DLD1 (cell line): ENCODE measurements at regions not wholly inside any gene's neighbourhood (a gene's known extent, or its start where the extent isn't known, plus 50 kb on each side); places are given as distances from the start of the nearest gene placed in this dataset.

Experiments
- in situ Hi-C: cut with HindIII; loops from 2 replicates; pipeline ENCODE4 v1.10.0; 2017; ENCODE audit warnings: low sequenced_read_pairs

- in situ Hi-C loops = no loop called here
Observed at GRCh38 chr17:45705123-45706009, 78.8 kb upstream of the CRHR1 start.

- in situ Hi-C loops = no loop called here
Observed at GRCh38 chr17:45706033-45706432, 78.1 kb upstream of the CRHR1 start.

DNA sequence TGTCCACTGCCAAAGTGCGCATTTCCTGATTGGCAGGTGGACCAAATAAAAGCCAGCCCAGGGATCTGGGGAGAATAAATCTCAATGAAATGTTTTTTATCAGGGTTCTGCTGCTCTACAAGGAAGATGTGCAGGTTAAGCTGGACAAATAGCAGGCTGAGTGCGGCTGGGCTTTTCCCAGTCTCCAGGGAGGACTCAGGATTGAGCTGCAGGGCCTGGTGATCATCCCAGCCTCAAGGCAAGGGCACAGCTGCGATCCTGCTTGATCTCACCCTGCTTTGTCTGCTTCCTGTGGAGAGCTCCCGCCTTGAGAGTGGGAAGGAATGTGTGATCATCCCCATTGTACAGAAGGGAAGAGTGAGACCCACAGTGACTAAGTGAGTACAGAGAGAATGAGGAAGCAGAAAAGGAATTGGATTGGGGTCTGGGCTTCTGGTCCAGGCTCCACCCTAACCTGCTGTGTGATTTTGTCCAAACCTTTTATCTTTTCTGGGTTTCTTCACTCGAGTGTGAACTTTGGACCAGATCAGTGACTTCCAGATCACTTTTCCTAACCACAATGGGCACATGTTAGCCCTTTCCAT lies 75.3 kb upstream of the CRHR1 start:
- in situ Hi-C loops = no loop called here

DNA sequence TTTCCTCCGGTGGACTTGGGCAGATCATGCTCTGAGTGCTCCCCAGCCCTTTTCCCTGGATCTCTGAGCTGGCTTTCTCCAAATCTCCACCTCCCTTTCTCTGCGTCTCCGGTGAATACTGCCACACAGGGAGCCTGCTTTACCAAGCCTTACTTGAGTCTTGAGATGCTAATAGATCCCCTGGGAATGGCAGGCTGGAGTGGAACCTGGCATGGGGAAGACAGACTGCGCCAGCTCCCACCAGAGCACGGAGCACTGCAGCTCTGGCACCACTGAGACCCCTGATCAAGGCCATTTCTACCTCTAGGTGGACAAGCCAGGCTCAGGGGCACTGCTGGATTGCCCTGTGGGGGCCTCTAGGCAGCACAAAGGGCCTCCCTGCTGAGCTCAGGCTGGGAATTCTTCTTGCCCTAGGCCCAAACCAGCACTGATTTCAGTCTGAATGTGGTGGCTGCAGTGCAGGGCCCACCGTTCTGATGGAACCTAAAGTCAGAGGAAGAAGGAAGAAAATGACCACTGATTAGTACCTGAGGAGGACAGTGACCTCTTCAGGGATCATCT lies 74.3 kb upstream of the CRHR1 start:
- in situ Hi-C loops = no loop called here

DNA sequence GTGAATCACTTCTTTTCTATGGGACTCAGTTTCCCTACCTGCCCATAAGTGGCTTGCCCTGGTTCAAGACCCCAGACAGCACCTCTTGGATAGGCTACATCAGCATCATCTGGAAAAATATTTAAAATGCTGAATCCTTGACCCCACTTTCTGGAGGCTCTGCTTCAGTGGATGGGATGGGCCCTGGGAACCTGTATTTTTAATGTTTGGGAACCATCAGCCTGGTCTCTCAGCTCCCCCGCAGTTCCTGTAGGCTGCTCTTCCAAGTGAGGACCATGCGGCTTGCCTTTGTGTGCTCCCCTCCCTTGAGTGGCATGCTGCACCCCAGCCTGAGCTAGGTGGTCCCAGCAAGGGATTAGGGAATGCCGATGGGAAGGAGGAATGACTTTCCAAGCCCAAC lies 68.3 kb upstream of the CRHR1 start:
- in situ Hi-C loops = no loop called here

- in situ Hi-C loops = no loop called here
Observed at GRCh38 chr17:45718791-45719190, 65.3 kb upstream of the CRHR1 start.

DNA sequence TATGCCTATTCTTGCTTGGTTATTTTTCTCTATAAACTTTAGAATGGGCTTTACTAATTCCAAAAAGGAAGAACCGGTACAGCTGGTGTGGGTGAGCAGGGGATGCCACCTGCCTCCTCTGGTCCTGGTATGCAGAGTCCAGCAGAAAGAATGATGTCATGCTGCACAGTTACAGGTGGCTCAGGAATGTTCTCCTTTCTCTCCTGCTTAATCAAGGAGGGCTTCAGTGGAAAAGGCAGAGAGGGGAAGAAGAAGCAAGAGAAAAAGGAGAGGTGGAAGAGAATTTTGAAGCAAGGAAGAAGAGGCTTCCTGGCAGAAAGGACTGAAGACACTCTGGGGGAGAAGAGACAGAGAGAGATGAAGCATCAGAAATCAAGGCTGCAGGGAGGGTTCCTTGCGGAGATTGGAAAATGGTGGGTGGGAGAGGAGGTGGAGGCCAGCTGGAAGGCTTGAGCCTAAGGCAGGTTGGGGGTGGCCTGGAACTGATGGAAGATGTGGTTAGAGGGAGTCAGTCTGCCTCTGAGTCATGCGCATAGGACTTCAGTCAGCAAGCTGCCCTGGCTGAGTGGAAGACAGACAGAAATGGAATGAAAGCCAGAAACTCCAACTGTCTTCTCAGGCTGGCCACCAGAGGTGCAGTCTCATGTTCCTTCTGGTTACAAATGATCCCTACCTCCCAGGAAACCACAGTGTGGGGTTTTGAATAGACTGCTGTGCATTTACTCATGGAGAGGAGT lies 64.6 kb upstream of the CRHR1 start:
- in situ Hi-C loops = no loop called here

- in situ Hi-C loops = no loop called here
Observed at GRCh38 chr17:45720386-45720785, 63.7 kb upstream of the CRHR1 start.

DNA sequence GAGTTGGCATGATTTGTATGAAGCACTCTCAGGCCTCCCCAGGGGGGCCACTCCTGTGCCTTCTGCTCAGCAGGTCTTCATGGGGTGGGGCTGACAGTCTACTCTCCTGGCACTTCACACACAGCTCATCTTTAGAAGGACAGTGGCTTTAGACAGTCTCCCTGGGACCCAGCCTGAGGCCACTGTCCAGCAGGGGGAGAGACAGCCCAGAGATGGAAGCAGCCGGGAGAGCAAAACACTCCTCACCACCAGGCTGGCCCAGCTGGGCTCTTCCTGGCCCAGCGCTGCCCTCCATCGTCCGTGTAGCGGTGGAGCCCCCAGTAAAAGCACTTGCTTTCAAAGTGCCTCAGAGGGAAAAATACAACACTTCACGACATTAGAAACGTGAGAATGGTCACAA lies 62.0 kb upstream of the CRHR1 start:
- in situ Hi-C loops = no loop called here

- in situ Hi-C loops = loop anchor here (25.0 kb wide), 2 partner anchors 92 to 133 kb away; no protein-coding TSS in a partner anchor
Observed at GRCh38 chr17:45729294-45729907, 54.7 kb upstream of the CRHR1 start.

- in situ Hi-C loops = loop anchor here (25.0 kb wide), 2 partner anchors 93 to 132 kb away; no protein-coding TSS in a partner anchor
Observed at GRCh38 chr17:45730192-45730591, 53.9 kb upstream of the CRHR1 start.

DNA sequence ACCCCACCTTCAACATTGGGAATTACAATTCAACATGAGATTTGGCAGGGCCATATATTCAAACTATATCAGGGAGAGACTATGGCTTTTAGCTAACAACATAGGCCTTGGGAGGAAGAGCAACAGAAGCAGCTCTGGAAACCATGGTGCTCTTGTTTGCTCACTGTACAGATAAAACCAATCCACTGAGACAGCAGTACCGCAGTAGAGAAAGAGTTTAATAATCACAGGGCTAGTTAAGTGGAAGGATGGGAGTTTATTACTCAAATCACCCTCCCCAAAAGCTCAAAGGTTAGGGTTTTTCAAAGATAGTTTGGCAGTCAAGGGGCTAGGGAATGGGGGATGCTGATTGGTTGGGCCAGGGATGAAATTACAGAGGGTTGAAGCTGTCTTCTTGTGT lies 52.7 kb upstream of the CRHR1 start:
- in situ Hi-C loops = loop anchor here (25.0 kb wide), 2 partner anchors 94 to 131 kb away; no protein-coding TSS in a partner anchor

- in situ Hi-C loops = loop anchor here (25.0 kb wide), 2 partner anchors 96 to 129 kb away; no protein-coding TSS in a partner anchor
Observed at GRCh38 chr17:45732926-45733505, 51.1 kb upstream of the CRHR1 start.

- in situ Hi-C loops = loop anchor here (25.0 kb wide), 2 partner anchors 96 to 129 kb away; no protein-coding TSS in a partner anchor
Observed at GRCh38 chr17:45733781-45734180, 50.3 kb upstream of the CRHR1 start.
